ENCODE measurements at regions not wholly inside any gene's neighbourhood (a gene's known extent, or its start where the extent isn't known, plus 50 kb on each side); places are given as distances from the start of the nearest gene placed in this dataset.
A peak's percentile ranks its signal among the peaks of the same experiment; 100 is the strongest.

DNA sequence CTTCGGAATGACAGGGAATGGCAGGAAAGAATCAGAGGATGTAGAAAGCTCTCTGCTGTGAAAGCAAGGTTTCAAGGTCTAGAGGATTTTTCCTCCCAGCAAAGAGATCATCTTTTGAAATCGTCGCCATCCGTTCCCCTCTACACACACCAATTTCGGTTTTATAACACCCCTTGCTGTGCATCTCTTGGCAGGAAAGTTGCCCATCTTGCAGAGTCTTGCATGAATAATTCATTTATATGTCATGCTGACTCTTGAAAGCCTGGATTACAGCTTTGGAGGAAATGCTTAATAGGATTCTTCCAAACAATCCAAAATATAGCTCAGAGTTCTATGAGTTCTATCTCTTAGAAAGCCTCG, 262.7 kb downstream of the CHL1 start:
- in situ Hi-C loops (cut with HindIII; ENCODE audit: low sequenced_read_pairs) = no loop called here
- DNase-seq (ENCODE audit: low spot score) = peak; percentile 92

DNA sequence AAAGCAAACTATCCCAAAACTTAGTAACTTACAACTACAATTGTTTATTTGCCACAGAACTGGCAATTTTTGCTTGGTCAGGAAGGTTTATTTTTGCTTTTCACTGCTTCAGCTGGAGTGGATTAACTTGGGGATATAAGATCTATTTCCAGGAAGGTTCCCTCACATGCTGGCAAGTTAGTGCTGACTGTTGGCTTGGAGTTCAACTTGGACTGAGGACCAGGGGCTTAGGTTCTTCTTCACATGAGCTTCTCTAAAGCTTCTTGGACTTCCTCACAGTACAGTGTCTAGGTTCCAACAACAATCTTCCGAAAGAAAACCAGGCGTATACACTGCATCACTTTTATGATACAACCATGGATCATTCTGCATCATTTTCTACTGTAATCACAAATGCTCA, 264.4 kb downstream of the CHL1 start:
- no peak for DNase-seq (ENCODE audit: low spot score)
- in situ Hi-C loops (cut with HindIII; ENCODE audit: low sequenced_read_pairs) = no loop called here

- in situ Hi-C loops (cut with HindIII; ENCODE audit: low sequenced_read_pairs) = no loop called here
- DNase-seq (ENCODE audit: low spot score) = no peak
These were observed 266.3 kb downstream of the CHL1 start for GRCh38 chr3:462851-463250.

GRCh38 chr3:463252-464192, 267.0 kb downstream of the CHL1 start:
- in situ Hi-C loops (cut with HindIII; ENCODE audit: low sequenced_read_pairs) = no loop called here
- no peak for DNase-seq (ENCODE audit: low spot score)

DNA sequence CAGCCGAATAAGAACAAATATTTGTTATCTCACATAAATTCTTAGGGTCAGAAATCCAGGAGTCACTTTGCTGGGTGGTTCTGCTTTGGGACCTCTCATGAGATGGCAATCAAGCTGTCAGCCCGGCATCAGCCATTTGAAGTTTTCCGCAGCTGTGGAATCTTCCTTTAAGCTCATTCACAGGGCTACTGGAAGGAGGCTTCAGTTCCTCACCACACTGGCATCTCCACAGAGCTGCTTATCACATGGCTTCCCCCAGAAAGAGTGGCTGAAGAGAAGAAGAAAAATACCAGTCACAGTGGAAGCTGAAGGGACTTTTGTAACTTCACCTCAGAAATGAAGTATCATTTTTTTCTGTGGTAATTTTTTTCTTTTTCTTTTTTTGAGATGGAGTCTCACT, 267.7 kb downstream of the CHL1 start:
- in situ Hi-C loops (cut with HindIII; ENCODE audit: low sequenced_read_pairs) = no loop called here
- no peak for DNase-seq (ENCODE audit: low spot score)

DNA sequence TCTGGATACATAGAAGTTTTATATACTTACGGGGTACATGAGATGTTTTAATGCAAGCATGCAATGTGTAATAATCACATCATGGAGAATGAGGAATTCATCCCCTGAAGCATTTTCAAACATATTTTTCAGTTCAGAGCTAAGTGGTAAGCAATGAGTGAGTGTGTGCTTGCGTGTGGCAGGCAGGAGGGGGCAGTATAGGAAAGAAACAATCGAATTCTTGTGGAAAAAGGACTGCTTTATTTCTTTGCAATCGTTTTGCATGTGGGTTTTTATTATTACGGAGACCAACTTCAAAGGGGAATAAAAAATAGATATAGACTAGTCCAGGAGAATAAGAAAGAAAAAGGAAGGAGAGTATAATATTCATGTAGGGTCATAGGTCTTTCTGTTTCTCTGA, 271.6 kb downstream of the CHL1 start:
- in situ Hi-C loops (cut with HindIII; ENCODE audit: low sequenced_read_pairs) = no loop called here
- no peak for DNase-seq (ENCODE audit: low spot score)

- in situ Hi-C loops (cut with HindIII; ENCODE audit: low sequenced_read_pairs) = no loop called here
- DNase-seq (ENCODE audit: low spot score) = no peak
These were observed 276.7 kb downstream of the CHL1 start for GRCh38 chr3:473033-473800.

GRCh38 chr3:474828-475227, 278.3 kb downstream of the CHL1 start:
- no peak for DNase-seq (ENCODE audit: low spot score)
- in situ Hi-C loops (cut with HindIII; ENCODE audit: low sequenced_read_pairs) = no loop called here

DNA sequence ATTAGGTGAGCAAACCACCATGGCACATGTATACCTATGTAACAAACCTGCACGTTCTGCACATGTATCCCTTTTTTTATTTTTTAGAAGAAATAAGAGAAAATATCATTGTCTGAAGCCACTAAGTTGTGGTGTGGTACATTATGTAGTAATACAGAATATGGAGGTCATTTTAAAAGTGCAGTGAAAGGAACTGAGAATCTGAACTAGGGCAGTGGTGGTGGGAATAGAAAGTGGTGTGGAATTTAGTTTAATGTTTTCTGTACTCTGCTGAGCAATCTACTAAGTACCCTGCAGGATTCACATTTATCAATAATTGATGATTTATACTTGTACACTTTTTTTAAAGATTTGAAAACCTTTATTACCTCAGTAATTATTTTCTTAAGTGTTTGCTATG, 283.5 kb downstream of the CHL1 start:
- in situ Hi-C loops (cut with HindIII; ENCODE audit: low sequenced_read_pairs) = no loop called here
- DNase-seq (ENCODE audit: low spot score) = no peak

DNA sequence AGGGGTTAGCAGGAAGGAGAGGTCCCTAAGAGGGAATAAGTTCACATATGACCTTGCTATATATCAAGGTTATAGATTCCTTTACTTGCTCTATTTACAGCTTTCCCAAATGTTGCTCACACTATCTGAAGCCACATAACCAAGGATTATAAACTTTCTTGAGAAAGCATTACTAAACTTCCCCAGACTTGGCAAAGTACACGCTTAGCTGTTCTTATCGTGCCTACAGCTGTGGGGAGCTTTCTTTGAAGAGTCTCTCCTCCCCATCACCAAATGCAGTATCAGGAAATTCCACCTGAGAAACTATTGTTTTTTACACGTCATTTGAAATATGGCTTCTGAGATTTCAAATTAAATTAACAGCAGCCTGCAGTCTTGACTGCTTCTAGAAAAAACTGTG, 284.5 kb downstream of the CHL1 start:
- in situ Hi-C loops (cut with HindIII; ENCODE audit: low sequenced_read_pairs) = no loop called here
- DNase-seq (ENCODE audit: low spot score) = no peak

- in situ Hi-C loops (cut with HindIII; ENCODE audit: low sequenced_read_pairs) = no loop called here
- no peak for DNase-seq (ENCODE audit: low spot score)
These were observed 285.1 kb downstream of the CHL1 start for GRCh38 chr3:481680-482079.

- no peak for DNase-seq (ENCODE audit: low spot score)
- in situ Hi-C loops (cut with HindIII; ENCODE audit: low sequenced_read_pairs) = no loop called here
These were observed 285.9 kb downstream of the CHL1 start for GRCh38 chr3:482479-482878.

DNA sequence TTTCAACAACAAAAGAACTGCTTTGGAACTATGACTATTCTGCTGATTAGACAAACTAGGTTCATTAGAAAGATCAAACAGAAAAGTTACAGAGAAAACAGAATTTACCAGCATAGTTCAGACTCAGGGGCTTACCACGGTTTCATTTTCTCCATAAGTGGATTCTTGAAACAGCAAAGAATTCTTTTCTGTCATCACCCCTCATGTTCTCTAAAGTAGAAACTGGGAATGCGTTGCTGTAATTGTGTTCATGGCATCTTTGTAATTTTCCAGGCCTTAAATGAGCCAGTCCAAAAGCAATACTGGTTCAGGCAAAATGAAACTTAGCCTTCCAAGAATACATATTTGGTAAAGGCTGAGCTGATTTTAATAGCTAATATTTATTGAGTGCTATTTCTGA, 287.8 kb downstream of the CHL1 start:
- in situ Hi-C loops (cut with HindIII; ENCODE audit: low sequenced_read_pairs) = no loop called here
- DNase-seq (ENCODE audit: low spot score) = peak; percentile 58

GRCh38 chr3:487614-488013, 291.1 kb downstream of the CHL1 start:
- no peak for DNase-seq (ENCODE audit: low spot score)
- in situ Hi-C loops (cut with HindIII; ENCODE audit: low sequenced_read_pairs) = no loop called here

DNA sequence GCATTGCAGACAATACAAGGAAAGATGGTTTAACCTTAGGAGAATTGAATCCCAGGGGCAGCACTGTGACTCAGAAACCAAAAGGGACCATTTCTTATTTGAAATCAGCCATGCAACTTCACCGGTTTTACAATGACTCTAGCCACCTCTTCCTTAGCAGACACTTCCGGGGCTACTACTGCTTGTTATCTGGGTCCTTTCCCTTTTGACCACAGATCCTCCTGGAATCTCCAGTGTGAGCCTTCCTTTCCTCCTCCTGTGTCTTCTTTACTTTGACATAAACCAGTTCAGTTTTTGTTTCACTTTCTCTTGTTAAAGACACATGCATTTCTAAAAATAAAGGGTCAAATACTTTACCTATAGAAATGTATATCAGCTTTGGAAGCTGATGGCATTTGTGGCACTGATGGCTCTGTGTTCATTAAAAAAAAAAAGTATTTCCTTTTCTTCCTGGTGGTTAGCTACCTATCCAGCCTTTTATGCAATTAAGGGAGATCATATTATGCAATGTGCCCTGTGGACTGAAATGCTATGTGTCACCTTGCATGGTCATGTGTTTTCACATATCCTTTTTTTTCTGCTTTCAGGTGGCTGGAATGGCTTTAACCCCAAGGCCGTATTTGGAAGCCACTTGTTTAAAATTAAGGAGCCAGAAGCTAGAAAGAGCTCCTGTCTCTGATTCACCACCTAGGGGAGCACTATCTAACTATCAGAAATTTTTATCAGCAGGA, 296.2 kb downstream of the CHL1 start:
- in situ Hi-C loops (cut with HindIII; ENCODE audit: low sequenced_read_pairs) = no loop called here
- no peak for DNase-seq (ENCODE audit: low spot score)

GRCh38 chr3:494190-494589, 297.6 kb downstream of the CHL1 start:
- in situ Hi-C loops (cut with HindIII; ENCODE audit: low sequenced_read_pairs) = no loop called here
- peak; percentile 32 for DNase-seq (ENCODE audit: low spot score)

DNA sequence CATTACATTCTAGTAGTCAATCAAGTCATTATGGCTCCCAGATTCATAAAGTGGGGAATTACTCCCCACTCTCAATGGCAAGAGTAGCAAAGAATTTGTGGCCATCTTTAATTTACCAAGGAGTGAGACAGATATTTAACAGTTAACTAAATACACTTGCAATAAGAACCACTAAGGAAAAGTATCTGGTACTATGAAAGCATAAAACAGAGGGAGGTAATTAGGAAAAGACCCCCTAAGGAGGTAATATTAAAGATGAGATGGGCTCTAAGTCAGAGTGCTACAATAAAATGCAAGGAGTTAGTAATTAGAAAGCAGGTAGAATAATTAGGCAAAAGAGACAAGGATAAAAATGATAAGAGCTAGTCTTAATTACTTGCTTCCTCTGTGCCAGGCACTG, 301.9 kb downstream of the CHL1 start:
- in situ Hi-C loops (cut with HindIII; ENCODE audit: low sequenced_read_pairs) = no loop called here

GRCh38 chr3:499001-499761, 302.6 kb downstream of the CHL1 start:
- peak; percentile 49 for DNase-seq (ENCODE audit: low spot score)
- in situ Hi-C loops (cut with HindIII; ENCODE audit: low sequenced_read_pairs) = no loop called here

More for the DNA sequence above, 301.9 kb downstream of the CHL1 start:
- DNase-seq (ENCODE audit: low spot score) = no peak

- in situ Hi-C loops (cut with HindIII; ENCODE audit: low sequenced_read_pairs) = no loop called here
- no peak for DNase-seq (ENCODE audit: low spot score)
These were observed 305.9 kb downstream of the CHL1 start for GRCh38 chr3:502486-502885.

Measured in G401 (cell line).